DMS 273 treated with DMSO at 0.1 percent for 48 hours (cell line): ENCODE measurements at regions not wholly inside any gene's neighbourhood (a gene's known extent, or its start where the extent isn't known, plus 50 kb on each side); places are given as distances from the start of the nearest gene placed in this dataset.
"Not testable (repeated sequence)": the region's sequence is repeated elsewhere in the genome, so short reads cannot be mapped to it uniquely, and the experiment has no call there.

ENCODE experiments used
- DNase-seq: peaks from one replicate; lab custom pipeline; 2025; lab: John Stamatoyannopoulos, UW

- not testable (repeated sequence) for DNase-seq
These were observed 703.7 kb upstream of the SOX11 start for GRCh38 chr2:4988444-4988843.

DNA sequence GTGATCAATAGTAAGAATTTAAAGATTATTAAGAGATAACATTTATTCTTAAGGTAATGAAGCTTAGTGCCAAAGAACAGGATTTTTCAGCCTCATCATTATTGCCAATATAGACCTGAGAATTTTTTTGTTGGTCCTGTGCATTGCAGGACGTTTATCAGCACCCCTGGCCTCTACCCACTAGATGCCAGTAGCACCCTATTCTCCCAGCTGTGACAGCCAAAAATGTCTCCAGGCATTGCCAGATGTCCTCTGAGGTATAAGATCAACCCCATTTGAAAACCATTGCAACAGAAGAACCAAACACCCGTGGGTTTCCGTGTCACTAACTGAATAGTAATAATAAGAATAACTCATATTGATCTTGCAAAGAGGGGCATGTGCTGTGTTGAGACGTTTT is 700.0 kb upstream of the SOX11 start:
- DNase-seq, result no peak

DNA sequence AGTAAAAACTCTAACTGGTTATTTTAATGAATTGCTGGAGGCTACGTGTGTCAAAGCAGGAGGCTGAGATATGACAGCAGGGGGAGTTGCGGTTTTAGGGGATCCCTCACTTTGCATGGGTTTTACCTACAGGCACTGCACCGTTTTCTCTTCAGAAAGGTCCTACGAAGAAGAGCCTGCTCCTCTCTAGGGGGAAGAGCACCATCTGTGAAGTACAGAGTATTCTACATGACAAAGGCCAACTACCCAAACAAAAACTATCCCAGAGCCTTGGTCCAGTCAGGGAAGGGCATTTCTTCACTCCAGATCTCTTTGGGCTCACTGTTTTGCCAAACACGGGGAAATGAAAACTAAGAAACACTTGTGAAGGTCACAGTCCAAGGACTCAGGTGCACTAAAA is 696.7 kb upstream of the SOX11 start:
- DNase-seq, result no peak

DNA sequence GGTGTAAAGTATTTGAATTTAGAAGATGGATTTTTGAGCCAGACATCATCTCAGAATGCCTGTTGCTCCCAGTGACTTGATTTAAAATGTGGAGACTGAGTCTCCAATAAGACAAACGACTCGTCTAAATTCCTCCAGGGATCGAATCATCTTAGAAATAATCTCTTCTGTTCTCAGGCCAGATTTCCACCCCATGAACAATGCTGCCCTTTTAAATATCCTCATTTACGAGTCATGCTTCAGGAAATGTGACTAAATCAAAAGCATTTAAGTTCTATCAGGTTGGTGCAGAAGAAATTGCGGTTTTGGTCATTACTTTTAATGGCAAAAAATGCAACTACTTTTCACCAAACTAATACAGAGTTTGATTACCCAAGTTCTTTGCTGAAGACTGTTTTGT is 684.6 kb upstream of the SOX11 start:
- no peak for DNase-seq

DNA sequence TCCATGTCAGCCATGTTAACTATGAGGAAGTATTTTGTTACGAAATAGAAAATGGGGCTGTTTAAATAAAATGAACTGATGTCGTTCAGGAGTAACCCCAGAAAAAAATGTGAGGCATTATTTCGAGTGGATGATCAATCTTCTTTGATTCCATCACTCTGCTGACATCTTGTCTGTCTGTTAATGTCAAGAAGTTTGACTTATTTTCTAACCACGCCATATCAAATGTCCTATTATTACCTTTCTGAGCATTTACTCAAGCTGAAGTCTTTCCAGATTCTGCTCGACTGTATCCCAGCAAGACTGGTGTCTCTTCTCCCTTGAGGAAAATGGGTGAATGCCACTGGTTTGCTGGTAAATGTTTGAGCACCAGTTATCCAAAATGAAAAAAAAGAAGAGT is 672.9 kb upstream of the SOX11 start:
- DNase-seq, result no peak

DNA sequence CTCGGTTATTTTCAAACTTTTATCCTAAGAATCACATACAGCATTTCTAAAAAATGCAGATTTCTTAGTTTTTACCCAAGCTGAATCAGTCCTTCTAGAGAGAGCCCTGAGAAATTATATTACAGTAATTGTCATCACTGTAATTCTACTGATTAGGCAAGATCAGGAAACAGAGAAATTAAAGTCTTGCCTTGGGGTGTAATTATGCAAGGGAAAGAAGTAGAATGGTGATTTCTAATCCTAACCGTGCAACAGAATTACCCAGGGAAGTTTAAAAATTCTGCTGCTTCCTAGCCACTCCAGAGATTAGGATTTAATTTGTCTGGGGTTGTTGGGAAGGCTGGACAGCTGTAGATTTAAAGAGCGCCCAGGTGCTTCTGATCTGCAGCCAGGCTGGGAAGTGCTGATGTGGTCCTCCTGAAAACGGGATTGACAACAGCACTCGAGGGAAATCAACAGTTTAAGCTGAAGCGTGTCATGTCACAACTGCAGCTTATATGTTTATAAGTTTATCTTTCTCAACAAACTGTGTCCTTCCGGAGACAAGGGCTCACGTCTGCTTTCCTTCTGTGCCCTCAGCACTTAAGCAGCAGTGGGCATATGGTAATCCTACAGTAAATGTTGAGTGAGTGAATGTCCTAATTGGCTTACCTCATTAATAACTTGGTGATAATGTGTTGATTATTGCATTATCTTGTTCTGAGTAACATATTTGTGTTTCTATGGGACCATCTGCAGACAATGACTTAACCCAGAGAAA is 671.9 kb upstream of the SOX11 start:
- DNase-seq, result no peak

- no peak for DNase-seq
These were observed 671.0 kb upstream of the SOX11 start for GRCh38 chr2:5021136-5021535.

DNA sequence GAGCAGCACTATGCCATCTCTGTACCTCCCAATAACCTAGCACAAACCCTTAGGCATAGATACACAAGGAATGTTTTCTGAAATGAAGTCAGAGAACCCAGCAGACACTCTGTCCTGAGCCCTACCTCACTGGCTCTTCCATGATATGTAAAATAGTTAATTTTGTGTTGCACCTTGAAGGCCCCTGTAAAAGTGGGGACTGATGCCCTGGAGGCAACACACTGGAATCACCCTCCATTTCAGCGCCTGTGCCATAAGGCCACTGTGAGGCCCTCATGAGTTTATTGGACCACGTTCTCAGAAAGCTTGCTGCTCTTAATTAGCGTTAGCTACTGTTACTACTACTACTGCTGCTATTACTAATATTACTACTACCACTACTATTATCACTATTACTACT is 670.1 kb upstream of the SOX11 start:
- DNase-seq, result no peak

DNA sequence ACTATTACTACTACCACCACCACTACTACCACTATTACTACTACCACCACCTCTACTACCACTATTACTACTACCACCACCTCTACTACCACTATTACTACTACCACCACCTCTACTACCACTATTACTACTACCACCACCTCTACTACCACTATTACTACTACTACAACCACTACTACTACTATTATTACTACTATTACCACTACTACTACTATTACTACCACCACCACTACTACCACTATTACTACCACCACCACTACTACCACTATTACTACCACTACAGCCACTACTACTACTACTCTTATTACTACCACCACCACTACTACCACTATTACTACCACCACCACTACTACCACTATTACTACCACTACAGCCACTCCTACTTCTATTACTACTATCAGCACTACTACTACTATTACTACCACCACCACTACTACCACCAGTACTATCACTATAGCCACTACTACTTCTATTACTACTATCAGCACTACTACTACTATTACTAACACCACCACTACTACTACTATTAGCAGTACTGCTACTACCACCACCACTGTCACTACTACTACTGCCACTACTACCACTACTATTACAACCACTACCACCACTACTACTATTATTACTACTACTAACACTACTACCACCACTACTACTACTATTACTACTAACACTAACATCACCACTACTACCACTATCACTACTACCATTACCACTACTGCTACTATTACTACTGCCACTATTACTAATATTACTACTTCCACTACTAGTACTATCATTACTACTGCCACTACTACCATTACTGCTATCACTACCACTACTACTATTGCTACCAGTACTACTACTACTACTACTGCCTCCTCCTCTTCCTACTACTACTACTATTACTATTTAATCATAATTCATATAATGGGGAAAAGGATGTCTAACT is 669.2 kb upstream of the SOX11 start:
- not testable (repeated sequence) for DNase-seq

DNA sequence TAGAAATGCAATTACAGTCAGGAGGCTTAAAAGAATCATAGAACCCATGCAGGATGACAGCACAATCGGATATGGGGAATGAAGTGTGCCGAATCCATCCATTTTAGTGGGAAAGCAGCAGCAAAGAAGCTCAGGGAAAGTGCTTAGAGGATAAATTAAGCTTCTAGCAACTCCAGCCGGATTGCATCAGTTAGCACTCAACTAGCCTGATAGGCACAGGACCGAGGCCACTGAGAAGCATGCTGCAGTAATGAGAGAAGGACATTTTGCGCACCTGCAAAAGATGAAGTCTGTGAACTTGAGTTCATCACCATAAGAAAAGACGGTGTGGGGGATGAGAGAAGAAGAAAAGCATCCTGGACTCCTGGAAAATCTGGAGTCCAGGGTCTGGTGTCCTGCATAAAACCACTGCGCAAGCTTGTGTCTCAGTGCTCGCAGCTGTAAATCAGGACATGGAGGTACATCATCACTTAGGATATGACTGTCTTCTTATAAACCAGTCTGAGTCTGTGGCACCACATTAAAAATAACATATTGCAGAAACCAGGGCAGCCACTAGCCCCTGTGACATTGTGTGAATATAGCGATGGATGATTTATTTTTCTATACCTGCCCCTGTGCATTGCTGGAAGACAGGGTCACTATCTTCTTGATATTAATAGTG is 665.5 kb upstream of the SOX11 start:
- DNase-seq, result no peak

- DNase-seq, result no peak
These were observed 657.1 kb upstream of the SOX11 start for GRCh38 chr2:5035057-5035488.

- no peak for DNase-seq
These were observed 655.9 kb upstream of the SOX11 start for GRCh38 chr2:5036256-5036655.

DNA sequence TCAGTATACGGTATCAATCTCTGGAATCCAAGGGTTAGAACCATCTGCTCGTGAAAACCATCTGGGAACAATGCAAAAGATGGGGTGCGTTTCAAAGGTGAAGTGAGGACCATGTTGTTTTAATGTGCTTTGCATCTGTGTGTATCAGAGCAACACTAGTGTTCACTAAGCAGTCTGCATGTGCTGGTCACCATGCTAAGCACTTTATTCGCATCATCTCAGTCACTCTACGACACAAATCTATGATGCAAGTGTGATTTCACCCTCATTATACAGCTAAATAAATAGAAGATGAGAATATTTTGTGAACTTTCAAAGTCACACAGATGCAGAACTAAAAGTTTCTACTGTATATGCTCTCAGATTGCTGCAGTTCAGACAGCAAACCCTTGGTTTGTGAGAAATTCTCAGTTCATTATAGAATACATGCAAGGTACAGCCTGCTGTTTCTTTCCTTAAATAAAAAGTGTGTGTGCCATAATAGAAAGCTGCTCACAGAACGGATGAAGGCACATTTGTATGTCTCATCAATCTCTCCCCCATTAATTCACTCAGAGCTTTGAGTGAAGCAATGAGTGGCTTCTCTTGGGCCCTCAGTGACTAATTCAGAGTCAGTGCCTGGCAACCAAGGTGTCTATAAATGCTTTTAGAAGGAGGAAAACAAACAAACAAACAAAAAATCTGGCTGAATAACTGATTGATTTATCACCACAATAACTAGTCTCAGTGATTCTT is 652.8 kb upstream of the SOX11 start:
- DNase-seq, result no peak

- no peak for DNase-seq
These were observed 651.6 kb upstream of the SOX11 start for GRCh38 chr2:5040571-5040970.

GRCh38 chr2:5041501-5041900 is 650.7 kb upstream of the SOX11 start:
- no peak for DNase-seq

DNA sequence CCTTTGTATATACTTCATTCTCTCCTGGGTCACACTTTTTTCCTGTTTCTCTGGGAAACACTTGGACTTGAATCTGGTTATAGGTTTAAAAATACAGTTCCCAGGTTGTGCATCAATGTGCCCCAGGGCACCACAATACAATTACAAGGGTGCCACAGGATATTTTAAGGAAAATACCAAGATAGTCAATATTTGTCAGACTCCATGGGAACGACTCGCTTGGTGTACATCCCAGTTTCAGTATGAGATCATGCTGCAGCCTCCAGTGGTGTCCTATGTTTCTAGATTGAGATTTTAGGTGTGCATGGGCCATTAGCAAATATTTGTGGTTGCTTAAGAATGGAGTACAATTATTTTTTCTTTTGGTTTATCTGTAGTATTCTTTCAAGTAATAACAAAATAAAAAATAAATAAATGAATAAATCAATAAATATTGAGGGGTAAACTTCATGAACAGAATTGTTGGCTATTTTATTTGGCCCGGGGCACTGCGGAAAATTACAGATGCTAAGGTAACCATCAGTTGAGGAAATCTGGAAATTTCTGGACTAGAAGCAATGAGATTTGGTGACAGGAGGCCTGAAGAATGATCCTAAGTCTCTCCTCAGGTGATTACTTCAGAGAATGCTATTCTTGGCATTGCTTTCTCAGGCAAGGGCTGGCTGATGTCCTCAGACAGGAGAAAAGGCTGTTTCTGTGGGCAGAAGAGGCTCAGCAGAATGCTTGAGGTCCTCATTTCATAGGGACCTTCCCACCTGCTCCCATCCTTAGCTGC is 649.3 kb upstream of the SOX11 start:
- no peak for DNase-seq

DNA sequence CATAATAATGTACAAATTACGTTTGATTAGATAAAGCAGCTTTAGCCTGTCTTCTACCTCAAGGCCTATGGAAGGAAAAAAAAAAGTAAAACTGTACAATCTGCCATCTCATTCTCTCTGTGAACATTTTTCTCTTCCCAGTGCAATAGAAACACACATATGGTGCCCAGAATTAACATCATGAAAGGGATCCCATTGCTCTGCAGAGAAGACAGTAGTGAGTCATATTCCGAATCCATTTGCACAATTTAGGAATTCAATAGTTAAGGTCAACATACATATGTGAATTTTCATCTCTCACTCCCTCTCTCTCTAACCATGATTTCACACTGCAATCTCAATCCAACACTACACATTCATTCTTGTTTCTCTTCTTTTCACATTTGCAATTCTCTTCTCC is 640.9 kb upstream of the SOX11 start:
- DNase-seq, result no peak

DNA sequence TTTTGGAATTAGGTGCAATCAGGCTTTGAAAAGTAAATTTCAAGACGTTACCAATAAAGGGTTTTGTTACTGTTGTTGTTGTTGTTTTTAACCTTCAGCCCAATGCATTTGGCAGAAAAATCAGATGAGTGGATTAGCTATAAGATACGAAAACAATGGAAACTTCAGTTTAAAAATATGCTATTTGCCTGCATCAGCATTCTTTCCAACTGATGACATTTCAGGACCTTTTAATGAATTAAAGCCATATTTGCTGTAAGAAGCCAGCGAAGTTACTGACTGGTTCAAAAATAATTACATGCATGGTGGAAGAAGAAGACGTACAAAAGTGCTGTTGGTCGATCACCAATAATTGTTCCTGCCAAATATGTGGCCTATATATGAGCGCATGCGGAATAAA is 639.3 kb upstream of the SOX11 start:
- DNase-seq, result no peak

GRCh38 chr2:5057891-5058351 is 634.3 kb upstream of the SOX11 start:
- DNase-seq, result no peak

- DNase-seq, result no peak
These were observed 631.2 kb upstream of the SOX11 start for GRCh38 chr2:5060956-5061355.

DNA sequence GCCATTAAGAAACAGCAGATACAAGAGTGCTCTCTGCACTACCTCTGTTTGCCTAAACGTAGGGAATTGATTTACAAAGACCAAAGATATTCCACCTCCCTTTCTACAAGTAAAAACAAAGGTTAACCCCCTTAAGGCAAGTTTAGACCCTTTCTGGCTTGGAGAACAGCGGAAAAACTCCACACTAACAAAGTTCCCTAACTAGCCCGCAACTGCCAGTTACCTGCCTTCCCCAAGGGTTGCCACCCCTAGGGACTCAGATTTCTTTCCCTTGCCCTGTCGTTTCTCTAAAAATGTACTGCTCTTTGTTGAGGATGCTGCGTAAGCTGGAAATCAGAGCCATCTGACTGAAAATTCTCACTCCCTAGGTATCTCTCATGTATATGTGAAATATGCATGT is 627.5 kb upstream of the SOX11 start:
- no peak for DNase-seq
